Endothelial cell of umbilical vein (primary cell): ENCODE measurements at regions not wholly inside any gene's neighbourhood (a gene's known extent, or its start where the extent isn't known, plus 50 kb on each side); places are given as distances from the start of the nearest gene placed in this dataset.

ENCODE experiments used
- CTCF ChIP-seq, 2 donors: IDR thresholded peaks; 1 replicate in 1 of 2; 2 replicates in 1 of 2; pipeline ENCODE4 v1.5.1; 2011; ENCODE audit warnings: low read length in 2 of 2, mild to moderate bottlenecking in 2 of 2, moderate library complexity in 2 of 2, control low read depth in 1 of 2, inconsistent platforms in 1 of 2, low read depth in 1 of 2; ENCODE audit not compliant: insufficient read depth in 1 of 2; ENCODE audit errors: extremely low read depth in 1 of 2
- EZH2 ChIP-seq: IDR thresholded peaks from 2 replicates; pipeline ENCODE4 v1.6.1; 2012; ENCODE audit warnings: borderline replicate concordance, low read depth, mild to moderate bottlenecking, moderate library complexity, low read length, inconsistent platforms; ENCODE audit not compliant: severe bottlenecking
- GATA2 ChIP-seq: IDR thresholded peaks from 2 replicates; pipeline ENCODE4 v1.7.0; 2011; ENCODE audit warnings: low read depth, mild to moderate bottlenecking, moderate library complexity, mixed read lengths, low read length; ENCODE audit not compliant: insufficient read length, insufficient read depth
- MYC ChIP-seq: IDR thresholded peaks from one replicate; pipeline ENCODE4 v1.6.1; 2011; ENCODE audit warnings: mild to moderate bottlenecking, low read depth, low read length
- POLR2A ChIP-seq: IDR thresholded peaks from 2 replicates; pipeline ENCODE4 v1.6.1; 2012; ENCODE audit warnings: low read depth, mild to moderate bottlenecking, control low read depth, low read length
- POLR2AphosphoS5 ChIP-seq: IDR thresholded peaks from 2 replicates; pipeline ENCODE4 v1.6.1; 2012; ENCODE audit warnings: low read depth, mild to moderate bottlenecking, control low read depth, low read length, moderate library complexity; ENCODE audit not compliant: insufficient read depth

- TF ChIP-seq CTCF (IDR thresholded peaks at IDR 0.05; ENCODE audit: extremely low read depth in 1 of 2, insufficient read depth in 1 of 2, low read depth in 1 of 2, low read length in 2 of 2) (no peak), POLR2A (no peak), EZH2 (no peak), POLR2AphosphoS5 (no peak), GATA2 (no peak), MYC (no peak)
These were observed 1527.0 kb upstream of the SLC10A2 start for GRCh38 chr13:104593251-104593576.
